ENCODE measurements at regions not wholly inside any gene's neighbourhood (a gene's known extent, or its start where the extent isn't known, plus 50 kb on each side); places are given as distances from the start of the nearest gene placed in this dataset.

GRCh38 chr17:20934288-20934687, 108.5 kb downstream of the USP22 start:
- TF ChIP-seq, protein P1, sequence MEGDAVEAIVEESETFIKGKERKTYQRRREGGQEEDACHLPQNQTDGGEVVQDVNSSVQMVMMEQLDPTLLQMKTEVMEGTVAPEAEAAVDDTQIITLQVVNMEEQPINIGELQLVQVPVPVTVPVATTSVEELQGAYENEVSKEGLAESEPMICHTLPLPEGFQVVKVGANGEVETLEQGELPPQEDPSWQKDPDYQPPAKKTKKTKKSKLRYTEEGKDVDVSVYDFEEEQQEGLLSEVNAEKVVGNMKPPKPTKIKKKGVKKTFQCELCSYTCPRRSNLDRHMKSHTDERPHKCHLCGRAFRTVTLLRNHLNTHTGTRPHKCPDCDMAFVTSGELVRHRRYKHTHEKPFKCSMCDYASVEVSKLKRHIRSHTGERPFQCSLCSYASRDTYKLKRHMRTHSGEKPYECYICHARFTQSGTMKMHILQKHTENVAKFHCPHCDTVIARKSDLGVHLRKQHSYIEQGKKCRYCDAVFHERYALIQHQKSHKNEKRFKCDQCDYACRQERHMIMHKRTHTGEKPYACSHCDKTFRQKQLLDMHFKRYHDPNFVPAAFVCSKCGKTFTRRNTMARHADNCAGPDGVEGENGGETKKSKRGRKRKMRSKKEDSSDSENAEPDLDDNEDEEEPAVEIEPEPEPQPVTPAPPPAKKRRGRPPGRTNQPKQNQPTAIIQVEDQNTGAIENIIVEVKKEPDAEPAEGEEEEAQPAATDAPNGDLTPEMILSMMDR (IDR thresholded peaks at IDR 0.05) = no peak
- no peak for TF ChIP-seq POLR2A (IDR thresholded peaks at IDR 0.05)
- TF ChIP-seq EP300 (IDR thresholded peaks at IDR 0.05) = no peak
- Histone ChIP-seq H3K27ac (no peak overlapping the region), H3K4me3 (no peak overlapping the region), H3K27me3 (no peaks in the 10 kb centered on the region), H3K4me1 (peaks cover 0 to 18% (median 0%) of the 10 kb centered on the region in 4 donors), H3K9me3 (no peaks in the 10 kb centered on the region), H3K36me3 (no peaks in the 10 kb centered on the region)
- no peak for DNase-seq (ENCODE audit: low spot score in 2 of 2)

GRCh38 chr17:20935740-20936139, 107.1 kb downstream of the USP22 start:
- no peak overlapping the region for H3K4me3 ChIP-seq
- no peaks in the 10 kb centered on the region for H3K27me3 ChIP-seq
- H3K27ac ChIP-seq = no peak overlapping the region
- TF ChIP-seq, protein P1 (IDR thresholded peaks at IDR 0.05) = no peak
- peak in 1 of 2 donors; percentile 23 for TF ChIP-seq EP300 (IDR thresholded peaks at IDR 0.05)
- no peaks in the 10 kb centered on the region for H3K9me3 ChIP-seq
- no peak for DNase-seq (ENCODE audit: low spot score in 2 of 2)
- no peaks in the 10 kb centered on the region for H3K36me3 ChIP-seq
- 15 to 26% methylated on average over 2 of the region's 2 CpGs for WGBS, 2 donors
- peaks cover 0 to 18% (median 0%) of the 10 kb centered on the region in 4 donors for H3K4me1 ChIP-seq

DNA sequence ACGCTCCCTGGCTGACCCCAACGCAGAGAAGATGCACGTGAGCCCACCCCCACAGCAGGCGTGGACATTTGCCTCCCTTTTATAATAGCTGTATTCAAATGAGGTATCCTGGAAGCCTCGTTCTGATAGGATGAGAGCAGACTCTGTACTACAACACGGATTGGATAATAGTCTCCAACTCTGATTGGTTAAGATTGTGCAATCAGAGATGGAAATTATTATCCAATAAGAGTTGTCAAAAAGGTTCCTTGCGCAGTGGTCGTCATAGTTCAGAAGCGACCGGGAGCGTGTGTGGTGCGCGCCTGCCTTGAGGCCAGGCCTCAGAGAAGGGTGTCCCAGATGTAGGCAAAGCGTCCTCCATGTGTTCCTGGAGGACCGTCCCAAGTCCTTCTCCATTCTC, 104.6 kb downstream of the USP22 start:
- Histone ChIP-seq H3K36me3 (no peaks in the 10 kb centered on the region), H3K27ac (no peak overlapping the region), H3K4me3 (no peak overlapping the region), H3K9me3 (no peaks in the 10 kb centered on the region), H3K27me3 (no peaks in the 10 kb centered on the region), H3K4me1 (peaks cover 0 to 18% (median 0%) of the 10 kb centered on the region in 4 donors)
- TF ChIP-seq POLR2A (IDR thresholded peaks at IDR 0.05) (no peak), EP300 (IDR thresholded peaks at IDR 0.05) (no peak)
- TF ChIP-seq, protein P1 (IDR thresholded peaks at IDR 0.05) = no peak
- WGBS, 2 donors = 90 to 96% methylated on average over 15 of the region's 15 CpGs
- DNase-seq (ENCODE audit: low spot score in 2 of 2) = no peak

GRCh38 chr17:20938988-20939615, 103.7 kb downstream of the USP22 start:
- no peak overlapping the region for H3K4me3 ChIP-seq
- H3K27me3 ChIP-seq = no peaks in the 10 kb centered on the region
- TF ChIP-seq EP300 (IDR thresholded peaks at IDR 0.05) (no peak), POLR2A (IDR thresholded peaks at IDR 0.05) (no peak)
- TF ChIP-seq, protein P1 (IDR thresholded peaks at IDR 0.05) = no peak
- no peak for DNase-seq (ENCODE audit: low spot score in 2 of 2)
- no peaks in the 10 kb centered on the region for H3K9me3 ChIP-seq
- H3K27ac ChIP-seq = no peak overlapping the region
- H3K36me3 ChIP-seq = no peaks in the 10 kb centered on the region
- H3K4me1 ChIP-seq = peaks cover 0 to 18% (median 0%) of the 10 kb centered on the region in 4 donors

GRCh38 chr17:20941872-20942271, 100.9 kb downstream of the USP22 start:
- Histone ChIP-seq H3K27me3 (no peaks in the 10 kb centered on the region), H3K9me3 (no peaks in the 10 kb centered on the region), H3K27ac (no peak overlapping the region), H3K4me3 (no peak overlapping the region), H3K36me3 (no peaks in the 10 kb centered on the region), H3K4me1 (peaks cover 0 to 4% (median 0%) of the 10 kb centered on the region in 4 donors)
- DNase-seq (ENCODE audit: low spot score in 2 of 2) = no peak
- 91 to 93% methylated on average over 5 of the region's 5 CpGs for WGBS, 2 donors
- TF ChIP-seq, protein P1 (IDR thresholded peaks at IDR 0.05) = no peak
- TF ChIP-seq POLR2A (IDR thresholded peaks at IDR 0.05) (no peak), EP300 (IDR thresholded peaks at IDR 0.05) (no peak)

All from tibial nerve (tissue), 4 donors.